ENCODE measurements at regions not wholly inside any gene's neighbourhood (a gene's known extent, or its start where the extent isn't known, plus 50 kb on each side); places are given as distances from the start of the nearest gene placed in this dataset.
A peak's percentile ranks its signal among the peaks of the same experiment; 100 is the strongest.
"Not testable (repeated sequence)": the region's sequence is repeated elsewhere in the genome, so short reads cannot be mapped to it uniquely, and the experiment has no call there.

- H2AFZ ChIP-seq (ENCODE audit: low read length), result peak overlapping the region; percentile 91
- DNase-seq, result peak; percentile 26
- no peak overlapping the region for H3K9ac ChIP-seq (ENCODE audit: low read length)
- H3K36me3 ChIP-seq (ENCODE audit: low read depth, low read length), result no peaks in the 10 kb centered on the region
- peak; percentile 97 for ATAC-seq
- H3K4me1 ChIP-seq (ENCODE audit: insufficient read depth, low read length), result peaks cover 4% of the 10 kb centered on the region; the same call in 1 of the 2 replicates
- intact Hi-C loops (cut with micrococcal nuclease), result no loop called here
- BruUV-seq (replicated peaks), result no TSS peak
- TF ChIP-seq EZH2 (IDR thresholded peaks at IDR 0.05; ENCODE audit: low read length, unreplicated experiment) (no peak), EZH2phosphoT487 (IDR thresholded peaks at IDR 0.05; ENCODE audit: borderline replicate concordance, low read length) (no peak), CTCF (conservative IDR thresholded peaks at IDR 0.05; ENCODE audit: low read depth, low read length) (no peak)
- CTCF ChIA-PET, result no interaction called here
- no peak overlapping the region for H3K27ac ChIP-seq (ENCODE audit: low read length)
- no peaks in the 10 kb centered on the region for H3K79me2 ChIP-seq (ENCODE audit: low read length)
- peak overlapping the region; percentile 63 for H3K4me3 ChIP-seq (ENCODE audit: low read length)
- H3F3A ChIP-seq (ENCODE audit: low read length, unreplicated experiment), result no peaks in the 10 kb centered on the region
- POLR2A ChIA-PET (ENCODE audit: unreplicated experiment), result no interaction called here
- no peaks in the 10 kb centered on the region for H3K9me2 ChIP-seq (replicated peaks; ENCODE audit: low read length)
- H3K27me3 ChIP-seq (ENCODE audit: low read length), result peaks cover 8% of the 10 kb centered on the region; the same call in 1 of the 2 replicates
- H4K20me1 ChIP-seq (ENCODE audit: low read length), result no peaks in the 10 kb centered on the region
- peak overlapping the region; percentile 87 for H3K4me2 ChIP-seq (ENCODE audit: low read length)
- H3K9me3 ChIP-seq (ENCODE audit: low read length), result no peaks in the 10 kb centered on the region
Measured at GRCh38 chr10:46106410-46107255, 60.6 kb upstream of the MSMB start.

GRCh38 chr10:46108158-46108499 lies 62.1 kb upstream of the MSMB start:
- H3K79me2 ChIP-seq (ENCODE audit: low read length); H3K27me3 ChIP-seq (ENCODE audit: low read length); H3K4me3 ChIP-seq (ENCODE audit: low read length); H3K9ac ChIP-seq (ENCODE audit: low read length); H3F3A ChIP-seq (ENCODE audit: low read length, unreplicated experiment); H3K36me3 ChIP-seq (ENCODE audit: low read depth, low read length); BruUV-seq (replicated peaks); ATAC-seq; DNase-seq; CTCF ChIA-PET; H2AFZ ChIP-seq (ENCODE audit: low read length); H3K27ac ChIP-seq (ENCODE audit: low read length); H4K20me1 ChIP-seq (ENCODE audit: low read length); H3K4me2 ChIP-seq (ENCODE audit: low read length); H3K4me1 ChIP-seq (ENCODE audit: insufficient read depth, low read length); H3K9me3 ChIP-seq (ENCODE audit: low read length); H3K9me2 ChIP-seq (replicated peaks; ENCODE audit: low read length); intact Hi-C loops (cut with micrococcal nuclease); POLR2A ChIA-PET (ENCODE audit: unreplicated experiment): not testable (repeated sequence)

DNA sequence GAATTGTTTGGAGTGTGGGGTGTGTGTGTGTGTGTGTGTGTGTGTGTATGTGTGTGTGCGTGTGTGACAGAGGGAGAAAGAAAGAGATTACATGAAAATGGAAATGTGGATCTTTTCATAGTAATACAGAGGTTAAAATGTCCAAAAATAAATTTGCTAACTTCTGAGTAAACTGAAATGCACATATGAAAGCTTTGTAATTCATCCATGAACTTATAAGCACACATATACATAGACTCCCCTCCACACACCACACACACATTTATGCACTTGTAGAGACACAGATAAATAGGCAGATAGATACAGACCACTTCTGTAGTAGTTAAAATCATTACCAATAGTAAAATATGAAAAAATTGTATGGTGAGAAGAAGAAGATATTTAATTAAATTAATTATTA lies 108.2 kb upstream of the MSMB start:
- H3K4me1 ChIP-seq (ENCODE audit: insufficient read depth, low read length); H3K9me2 ChIP-seq (replicated peaks; ENCODE audit: low read length); H3F3A ChIP-seq (ENCODE audit: low read length, unreplicated experiment); ATAC-seq; H3K27ac ChIP-seq (ENCODE audit: low read length); H3K9ac ChIP-seq (ENCODE audit: low read length); H3K4me3 ChIP-seq (ENCODE audit: low read length); H3K4me2 ChIP-seq (ENCODE audit: low read length); POLR2A ChIA-PET (ENCODE audit: unreplicated experiment); CTCF ChIA-PET; H4K20me1 ChIP-seq (ENCODE audit: low read length); intact Hi-C loops (cut with micrococcal nuclease); DNase-seq; H2AFZ ChIP-seq (ENCODE audit: low read length); BruUV-seq (replicated peaks); H3K36me3 ChIP-seq (ENCODE audit: low read depth, low read length); H3K79me2 ChIP-seq (ENCODE audit: low read length); H3K27me3 ChIP-seq (ENCODE audit: low read length); H3K9me3 ChIP-seq (ENCODE audit: low read length): not testable (repeated sequence)

- H2AFZ ChIP-seq (ENCODE audit: low read length); BruUV-seq (replicated peaks); H3K4me2 ChIP-seq (ENCODE audit: low read length); H3F3A ChIP-seq (ENCODE audit: low read length, unreplicated experiment); H3K9me2 ChIP-seq (replicated peaks; ENCODE audit: low read length); DNase-seq; CTCF ChIA-PET; H3K4me1 ChIP-seq (ENCODE audit: insufficient read depth, low read length); intact Hi-C loops (cut with micrococcal nuclease); H3K4me3 ChIP-seq (ENCODE audit: low read length); H3K9ac ChIP-seq (ENCODE audit: low read length); H3K79me2 ChIP-seq (ENCODE audit: low read length); H3K27me3 ChIP-seq (ENCODE audit: low read length); H3K36me3 ChIP-seq (ENCODE audit: low read depth, low read length); H3K27ac ChIP-seq (ENCODE audit: low read length); H3K9me3 ChIP-seq (ENCODE audit: low read length); ATAC-seq; POLR2A ChIA-PET (ENCODE audit: unreplicated experiment); H4K20me1 ChIP-seq (ENCODE audit: low read length): not testable (repeated sequence)
Measured at GRCh38 chr10:46154683-46155082, 108.6 kb upstream of the MSMB start.

DNA sequence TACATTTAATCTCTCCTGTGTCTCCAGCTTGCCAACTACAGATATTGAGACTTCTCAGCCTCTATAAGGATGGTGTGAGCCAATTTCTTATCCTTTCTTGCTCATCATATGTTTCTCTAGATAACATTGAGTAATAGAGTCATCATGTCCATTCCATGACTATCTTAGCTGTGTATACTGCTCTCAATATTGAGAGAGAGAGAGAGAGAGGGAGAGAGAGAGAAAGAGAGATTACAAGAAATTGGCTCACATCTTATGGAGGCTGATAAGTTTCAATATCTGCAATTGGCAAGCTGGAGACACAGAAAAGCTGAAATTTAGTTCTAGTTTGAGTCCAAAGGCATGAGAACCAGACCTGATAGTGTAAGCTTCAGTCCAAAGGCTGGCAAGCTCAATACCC lies 110.8 kb upstream of the MSMB start:
- H3K9me2 ChIP-seq (replicated peaks; ENCODE audit: low read length); H3K4me3 ChIP-seq (ENCODE audit: low read length); CTCF ChIA-PET; H3K27ac ChIP-seq (ENCODE audit: low read length); H3K9me3 ChIP-seq (ENCODE audit: low read length); H2AFZ ChIP-seq (ENCODE audit: low read length); H3K4me2 ChIP-seq (ENCODE audit: low read length); H3K36me3 ChIP-seq (ENCODE audit: low read depth, low read length); ATAC-seq; H3K4me1 ChIP-seq (ENCODE audit: insufficient read depth, low read length); POLR2A ChIA-PET (ENCODE audit: unreplicated experiment); H3K79me2 ChIP-seq (ENCODE audit: low read length); H3K27me3 ChIP-seq (ENCODE audit: low read length); DNase-seq; H3K9ac ChIP-seq (ENCODE audit: low read length); BruUV-seq (replicated peaks); H4K20me1 ChIP-seq (ENCODE audit: low read length); intact Hi-C loops (cut with micrococcal nuclease); H3F3A ChIP-seq (ENCODE audit: low read length, unreplicated experiment): not testable (repeated sequence)

Measured in PC-3 (cell line).